GM18526 (cell line): ENCODE measurements at regions not wholly inside any gene's neighbourhood (a gene's known extent, or its start where the extent isn't known, plus 50 kb on each side); places are given as distances from the start of the nearest gene placed in this dataset.

Experiments used
- POLR2A ChIP-seq: IDR thresholded peaks from 3 replicates; pipeline ENCODE4 v1.6.1; 2011; ENCODE audit not compliant: insufficient read length; ENCODE audit errors: extremely low read depth

DNA sequence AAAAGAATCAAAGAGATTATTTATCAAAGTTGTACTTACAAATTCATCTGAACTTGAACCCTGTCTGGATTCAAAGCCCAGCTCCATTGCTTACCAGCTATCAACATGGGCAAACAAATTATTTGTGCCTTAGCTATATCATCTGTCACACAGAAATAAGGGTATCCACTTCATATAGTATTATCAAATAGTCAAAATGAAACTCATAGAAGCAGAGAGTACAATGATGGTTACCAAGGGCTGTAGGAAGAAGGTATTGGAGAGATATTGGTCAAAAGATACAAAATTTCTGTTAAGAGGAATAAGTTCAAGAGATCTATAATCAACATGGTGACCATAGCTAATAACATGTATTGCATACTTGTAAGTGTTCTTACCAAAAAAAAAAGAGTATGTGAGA, 87.8 kb upstream of the CCDC28A start:
- no peak for TF ChIP-seq POLR2A

DNA sequence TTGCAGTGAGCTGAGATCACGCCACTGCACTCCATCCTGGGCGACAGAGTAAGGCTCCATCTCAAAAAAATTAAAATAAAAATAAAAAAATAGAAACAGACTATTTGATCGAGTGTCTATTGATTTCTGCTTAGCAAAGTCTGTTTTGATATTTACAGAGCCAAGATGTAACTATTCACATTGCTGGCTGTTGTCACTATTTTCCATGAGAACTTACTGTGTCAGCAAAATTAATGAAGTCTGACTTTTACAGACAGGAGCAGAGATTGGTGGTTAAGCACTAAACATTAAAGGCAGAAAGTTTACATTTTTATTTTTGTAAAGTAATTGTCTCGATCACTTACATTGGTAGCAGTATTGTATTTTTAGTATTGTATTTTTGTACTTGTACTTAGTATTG, 85.0 kb upstream of the CCDC28A start:
- no peak for TF ChIP-seq POLR2A

DNA sequence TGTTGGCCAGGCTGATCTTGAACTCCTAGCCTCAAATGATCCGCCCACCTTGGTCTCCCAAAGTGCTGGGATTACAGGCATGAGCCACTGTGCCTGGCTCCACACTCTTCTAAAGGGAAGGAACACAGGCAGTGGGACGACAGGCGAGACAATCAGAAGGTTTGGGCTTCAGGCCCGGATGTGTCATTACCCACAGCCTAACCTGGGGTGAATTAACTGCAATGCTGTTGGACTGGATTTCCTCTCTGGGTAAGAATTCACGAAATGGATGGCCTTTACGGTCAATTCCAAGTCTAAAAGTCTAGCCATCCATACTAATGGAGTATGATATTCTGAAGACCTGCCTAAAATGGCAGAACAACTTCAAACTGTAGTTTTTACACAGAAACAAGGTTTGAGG, 83.7 kb upstream of the CCDC28A start:
- TF ChIP-seq POLR2A: no peak

DNA sequence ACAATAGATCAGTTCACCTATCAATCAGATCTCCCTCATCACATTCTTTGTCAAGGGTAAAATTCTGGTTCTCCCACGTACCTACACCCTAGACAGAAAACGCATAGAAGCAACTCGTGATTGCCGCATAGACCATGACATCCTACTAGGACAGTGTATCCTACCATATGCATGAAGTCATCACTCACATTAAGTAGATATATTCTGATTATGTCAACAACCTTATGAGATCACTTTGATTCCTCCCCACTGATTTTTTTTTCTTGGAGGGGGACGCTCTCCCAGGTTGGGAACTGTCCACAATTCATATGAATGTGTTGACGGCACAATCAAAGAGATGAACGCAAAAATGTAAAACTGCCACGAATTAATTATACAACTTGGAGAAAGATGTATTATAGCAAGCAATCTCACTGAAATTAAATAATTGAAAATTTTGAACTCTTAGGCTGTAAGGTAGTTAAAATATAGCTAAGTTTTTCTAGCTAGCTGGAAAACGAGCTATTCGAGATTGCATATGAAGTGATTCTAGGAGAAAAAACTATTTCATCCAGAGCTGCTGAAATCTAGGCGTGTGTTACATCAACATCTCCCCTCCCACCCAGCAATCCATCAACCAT, 82.5 kb upstream of the CCDC28A start:
- TF ChIP-seq POLR2A: no peak

DNA sequence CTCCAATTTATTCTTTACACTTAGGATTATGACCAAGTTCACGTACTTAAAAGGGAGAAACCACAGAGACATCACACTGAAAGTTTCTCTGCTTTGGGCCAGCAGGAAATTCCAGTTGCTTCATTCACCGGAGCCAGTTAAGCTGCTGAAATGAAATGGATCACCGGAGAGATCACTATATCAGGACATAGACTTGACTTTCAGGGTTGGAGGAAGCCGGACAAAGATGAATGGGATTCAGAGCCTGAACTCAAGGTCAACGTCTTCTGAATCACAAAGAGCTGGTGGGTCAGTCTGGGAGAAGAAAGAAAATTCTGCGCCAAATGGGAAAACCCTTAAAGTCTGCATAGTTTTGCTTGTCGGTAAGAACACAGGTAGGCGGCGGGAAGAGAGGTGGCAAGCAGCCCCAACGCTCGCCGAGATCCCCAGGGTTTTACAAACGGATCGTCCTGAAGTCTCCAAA, 81.9 kb upstream of the CCDC28A start:
- TF ChIP-seq POLR2A: no peak

DNA sequence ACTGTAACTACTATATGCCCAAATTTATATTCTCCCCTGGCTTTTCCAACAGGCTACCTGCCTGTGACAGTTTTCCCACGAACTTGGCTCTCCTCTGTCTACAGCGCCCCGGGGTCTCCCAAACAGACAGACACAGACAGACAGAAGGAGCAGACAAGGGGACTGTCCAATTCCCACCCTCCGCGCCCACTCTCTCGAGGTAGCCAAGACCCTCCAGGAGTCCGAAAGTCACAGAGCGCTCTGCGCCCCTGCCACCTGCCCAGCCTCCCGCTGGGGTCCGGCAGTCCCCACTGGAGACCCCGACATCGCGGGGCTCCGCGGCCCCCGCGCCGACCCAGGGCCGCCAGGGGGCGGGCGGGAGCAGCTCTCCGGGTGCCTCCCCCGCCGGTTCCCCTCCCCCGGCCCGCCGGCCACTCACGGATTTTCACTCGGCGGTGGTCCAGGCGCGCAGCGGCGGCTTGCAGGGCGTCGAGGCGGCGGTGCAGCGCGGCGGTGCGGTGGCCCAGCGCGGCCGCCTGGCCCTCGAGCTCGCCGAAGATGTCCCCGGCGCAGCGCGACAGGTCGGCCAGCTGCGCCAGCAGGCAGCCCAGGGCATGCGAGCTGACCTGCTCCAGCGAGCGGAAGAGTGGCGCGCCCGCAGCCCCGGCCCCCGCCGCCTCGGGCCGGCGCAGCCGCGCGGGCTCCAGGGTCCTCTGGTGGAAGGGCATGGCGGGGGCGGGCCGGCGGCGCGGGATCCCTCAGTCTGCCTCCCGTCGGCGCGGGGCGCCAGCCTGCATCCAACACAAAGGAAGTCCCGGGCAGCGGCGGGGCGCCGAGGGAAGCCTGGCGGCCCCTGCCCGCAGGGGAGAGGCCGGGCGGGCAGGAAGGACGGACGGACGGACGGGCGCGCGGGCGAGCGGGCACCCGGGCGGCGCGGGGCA, 81.3 kb upstream of the CCDC28A start:
- no peak for TF ChIP-seq POLR2A

DNA sequence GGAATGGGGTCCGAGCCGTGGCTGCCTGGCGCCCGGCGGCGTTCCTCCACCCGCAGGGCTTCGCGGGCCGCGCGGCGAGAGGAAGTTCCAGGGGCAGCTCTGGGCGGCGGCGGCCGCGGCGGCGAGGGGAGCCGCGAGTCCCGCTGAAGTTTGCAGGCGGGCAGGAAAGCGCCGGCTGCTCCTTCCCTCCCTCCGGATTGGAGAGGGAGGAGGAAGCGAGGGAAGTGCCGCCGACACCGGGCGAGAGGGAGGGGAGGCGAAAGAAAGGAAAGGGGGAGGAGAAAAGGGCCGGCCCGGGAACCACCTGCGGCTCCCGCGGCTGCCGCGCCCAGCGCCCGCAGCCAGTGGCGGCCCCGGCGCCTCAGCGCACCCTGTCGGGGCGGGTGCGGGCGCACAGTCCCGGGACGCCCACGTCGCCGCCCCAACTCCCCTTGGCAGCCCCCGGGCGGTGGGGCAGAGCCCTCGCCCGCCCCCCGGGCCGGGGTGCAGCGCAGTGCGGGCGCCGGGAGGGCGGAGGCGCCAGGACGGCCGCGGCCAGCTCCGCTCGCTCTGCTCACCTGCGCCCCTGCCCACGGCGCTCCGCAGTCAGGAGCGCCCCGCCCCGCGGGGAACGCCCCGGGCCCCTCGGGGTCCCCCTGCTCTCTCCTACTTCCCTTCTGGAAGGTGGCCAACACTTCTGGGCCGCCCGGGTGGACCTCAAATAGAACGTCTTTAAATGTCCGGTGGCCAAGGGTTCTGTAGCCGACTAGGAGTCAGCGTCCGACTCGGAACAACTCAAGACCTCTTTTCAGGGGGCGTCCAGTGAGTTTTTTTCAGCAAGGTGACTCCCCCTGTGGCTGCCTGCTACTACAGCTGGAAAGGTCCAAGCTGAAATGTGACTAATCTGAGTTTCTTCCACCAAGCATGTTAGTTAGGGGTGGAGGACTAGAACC, 80.3 kb upstream of the CCDC28A start:
- no peak for TF ChIP-seq POLR2A

DNA sequence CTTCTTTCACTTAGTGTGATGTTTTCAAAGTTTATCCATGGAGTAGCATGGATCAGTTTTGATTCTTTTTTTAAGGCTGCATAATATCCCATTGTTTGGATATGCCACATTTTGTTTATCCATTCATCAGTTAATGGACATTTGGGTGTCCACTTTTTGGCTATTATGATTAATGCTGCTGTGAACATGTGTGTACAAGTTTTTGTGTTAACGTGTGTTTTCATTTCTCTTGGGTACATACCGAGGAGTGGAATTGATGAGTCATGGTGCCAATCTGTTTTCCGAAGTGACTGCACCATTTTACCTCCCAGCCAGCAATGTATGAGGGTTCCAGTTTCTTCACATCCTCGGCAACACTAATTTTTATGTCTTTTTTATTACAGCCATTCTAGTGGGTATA, 78.4 kb upstream of the CCDC28A start:
- TF ChIP-seq POLR2A: no peak

DNA sequence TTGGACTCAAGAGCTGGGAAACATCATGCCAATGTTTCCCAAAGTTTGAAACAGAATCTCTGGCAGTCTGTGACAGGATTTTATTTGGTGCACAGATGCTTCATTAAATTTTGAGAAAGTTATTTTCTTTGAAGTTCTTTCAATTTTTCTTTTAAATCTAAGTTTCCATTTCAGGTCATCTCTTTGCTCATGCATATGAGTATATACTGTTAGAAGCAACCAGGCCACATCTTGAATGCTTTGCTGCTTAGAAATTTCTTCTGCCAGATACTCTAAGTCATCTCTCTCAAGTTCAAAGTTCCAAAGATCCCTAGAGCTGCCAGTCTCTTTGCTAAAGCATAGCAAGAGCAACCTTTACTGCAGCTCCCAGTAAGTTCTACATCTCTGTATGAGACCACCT, 59.1 kb upstream of the CCDC28A start:
- no peak for TF ChIP-seq POLR2A

DNA sequence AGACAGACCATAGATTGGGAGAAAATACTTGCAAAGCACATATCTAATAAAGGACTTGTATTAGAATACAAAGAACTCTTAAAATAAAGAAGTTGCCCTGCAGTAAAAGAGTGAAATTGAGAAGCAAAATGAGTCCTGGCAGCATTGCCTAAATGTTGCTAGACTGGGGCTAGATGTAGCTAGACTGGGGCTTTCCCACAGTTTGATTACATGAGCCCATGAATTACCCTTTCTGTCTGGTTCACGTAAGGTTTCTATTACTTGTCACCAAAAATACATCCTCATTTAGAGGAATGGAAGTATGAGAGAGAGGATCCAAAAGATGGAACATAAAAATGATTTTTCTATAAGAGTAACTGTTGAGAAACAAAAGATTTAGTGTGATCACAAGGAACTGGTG, 57.6 kb upstream of the CCDC28A start:
- no peak for TF ChIP-seq POLR2A

DNA sequence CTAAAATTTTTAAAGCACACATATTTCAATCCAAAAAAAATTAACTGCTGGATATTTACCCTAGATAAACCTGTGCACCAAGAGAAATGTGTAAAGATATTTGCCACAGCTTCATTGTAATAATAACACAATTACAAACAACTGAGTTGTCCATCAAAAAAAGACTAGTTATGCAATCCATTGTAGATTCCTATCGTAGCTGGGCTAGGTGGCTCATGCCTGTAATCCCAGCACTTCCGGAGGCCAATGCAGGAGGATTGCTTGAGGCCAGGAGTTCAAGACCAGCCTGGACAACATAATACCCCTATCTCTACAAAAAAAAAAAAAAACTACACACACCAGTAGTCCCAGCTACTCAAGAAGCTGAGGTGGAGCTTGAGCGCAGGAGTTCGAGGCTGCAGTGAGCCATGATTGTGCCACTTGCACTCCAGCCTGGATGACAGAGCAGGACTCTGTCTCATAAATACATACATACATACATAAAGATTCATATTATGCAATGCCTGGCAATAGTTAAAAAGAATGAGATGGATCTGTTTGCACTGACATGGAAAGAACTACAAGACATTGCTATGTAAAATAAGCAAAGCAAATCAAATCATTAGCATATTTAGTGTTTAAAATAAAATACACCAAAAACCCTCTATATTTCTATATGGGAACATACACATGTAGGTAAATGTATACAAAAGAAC, 56.5 kb upstream of the CCDC28A start:
- no peak for TF ChIP-seq POLR2A

DNA sequence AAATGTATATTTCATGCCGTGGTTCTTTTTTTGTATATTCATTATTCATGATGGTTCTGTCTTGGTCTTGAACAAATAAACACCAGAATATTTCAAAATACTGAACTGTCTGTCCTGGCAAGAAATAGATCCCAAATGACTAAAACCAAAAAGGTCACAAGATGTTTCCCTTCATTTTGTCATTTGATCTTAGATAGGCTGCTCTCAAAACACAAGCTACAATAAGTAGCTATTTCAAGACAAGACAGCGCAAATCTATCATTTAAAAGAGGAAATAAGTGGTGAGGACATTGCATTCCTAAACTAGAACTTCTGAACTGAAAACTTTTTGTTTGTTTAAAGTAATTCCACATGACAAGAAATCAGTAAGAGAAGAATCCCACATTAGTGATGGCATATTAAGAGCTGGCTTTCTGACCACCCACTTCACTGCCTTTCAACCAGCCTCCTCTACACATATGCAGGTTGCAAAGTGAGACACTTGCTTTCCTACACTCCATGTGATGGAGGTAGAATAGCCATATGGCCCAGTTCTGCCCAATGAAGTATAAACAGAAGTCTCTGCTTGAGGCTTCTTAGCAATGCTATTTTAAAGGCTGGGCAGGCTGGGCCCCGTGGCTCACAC, 54.4 kb upstream of the CCDC28A start:
- TF ChIP-seq POLR2A: no peak

DNA sequence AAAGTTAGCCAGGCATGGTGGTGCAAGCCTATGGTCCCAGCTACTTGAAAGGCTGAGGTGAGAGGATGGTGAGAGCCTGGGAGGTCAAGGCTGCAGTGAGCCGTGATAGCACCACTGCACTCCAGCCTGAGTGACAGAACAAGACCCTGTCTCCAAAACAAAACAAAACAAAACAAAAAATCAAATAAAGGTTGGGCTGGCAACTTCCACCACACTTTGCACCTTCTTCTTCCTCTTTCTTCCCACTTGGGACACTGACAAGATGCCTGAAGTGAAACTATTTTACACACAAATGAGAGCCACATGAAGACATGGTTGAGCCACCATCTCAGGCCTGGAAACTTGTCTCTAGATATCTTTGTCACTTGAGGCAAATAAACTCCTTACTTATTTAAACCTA, 53.8 kb upstream of the CCDC28A start:
- no peak for TF ChIP-seq POLR2A

DNA sequence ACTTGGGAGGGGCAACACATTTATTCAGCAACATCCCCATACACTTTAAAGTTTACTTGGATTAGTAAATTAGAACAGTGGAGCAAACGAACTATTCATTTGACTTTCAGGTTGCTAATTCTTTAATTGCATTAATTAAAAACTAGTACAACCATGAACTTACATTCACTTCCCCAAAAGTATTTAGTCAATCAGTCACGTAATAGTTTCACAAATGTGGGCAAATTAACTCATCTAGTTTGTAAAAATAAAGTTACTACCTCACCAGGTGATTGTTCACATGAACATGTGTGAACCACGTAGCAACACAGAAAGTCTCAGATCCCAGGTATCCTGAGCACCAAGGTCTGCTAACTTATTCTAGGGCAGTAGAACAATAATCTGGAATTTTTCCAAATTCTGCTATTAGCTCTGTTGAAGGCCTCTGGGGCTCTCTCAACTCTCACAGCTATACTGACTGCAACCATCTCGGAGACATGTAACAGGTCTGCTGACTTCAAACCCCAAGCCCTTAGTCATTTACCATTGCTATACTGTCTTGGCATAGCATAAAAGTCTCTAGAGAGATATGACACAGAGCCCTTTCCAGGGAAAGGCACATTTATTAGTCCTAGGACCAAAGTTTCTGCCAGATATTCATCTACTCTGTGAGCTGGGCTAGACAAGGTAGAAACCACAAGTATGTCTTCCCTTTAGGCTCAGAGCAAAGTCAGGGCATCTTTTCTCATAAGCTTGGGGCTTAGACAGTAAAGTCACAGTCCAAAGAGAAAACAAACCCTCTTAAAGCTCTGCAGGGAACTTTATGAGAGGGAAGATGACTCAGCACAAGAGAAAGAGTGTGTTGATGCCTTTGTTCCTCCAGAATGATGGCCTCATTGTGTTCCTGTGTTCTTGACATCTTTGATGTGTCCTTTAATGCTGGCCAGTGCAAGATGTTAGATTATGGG, 50.9 kb upstream of the CCDC28A start:
- TF ChIP-seq POLR2A: no peak
